ENCODE measurements at regions not wholly inside any gene's neighbourhood (a gene's known extent, or its start where the extent isn't known, plus 50 kb on each side); places are given as distances from the start of the nearest gene placed in this dataset.

GRCh38 chr5:156251076-156251475 is 75.9 kb upstream of the SGCD start:
- Mint-ChIP-seq H3K4me1 (no peaks in the 10 kb centered on the region), H3K27me3 (no peaks in the 10 kb centered on the region), H3K4me3 (no peak overlapping the region), H3K27ac (no peak overlapping the region), H3K9me3 (no peaks in the 10 kb centered on the region), H3K36me3 (ENCODE audit: low read depth) (no peaks in the 10 kb centered on the region)
- no peak for DNase-seq
- ChIA-PET CTCF (no interaction called here), POLR2A (no interaction called here)

GRCh38 chr5:156253130-156253529 is 73.8 kb upstream of the SGCD start:
- Mint-ChIP-seq H3K36me3 (ENCODE audit: low read depth) (no peaks in the 10 kb centered on the region), H3K9me3 (no peaks in the 10 kb centered on the region), H3K4me3 (no peak overlapping the region), H3K4me1 (no peaks in the 10 kb centered on the region), H3K27ac (no peak overlapping the region), H3K27me3 (no peaks in the 10 kb centered on the region)
- no peak for DNase-seq
- CTCF ChIA-PET = no interaction called here
- POLR2A ChIA-PET = no interaction called here

GRCh38 chr5:156254196-156254595 is 72.8 kb upstream of the SGCD start:
- no peaks in the 10 kb centered on the region for H3K4me1 Mint-ChIP-seq
- no peak overlapping the region for H3K4me3 Mint-ChIP-seq
- no peak for DNase-seq
- no peaks in the 10 kb centered on the region for H3K36me3 Mint-ChIP-seq (ENCODE audit: low read depth)
- no peaks in the 10 kb centered on the region for H3K27me3 Mint-ChIP-seq
- H3K27ac Mint-ChIP-seq = no peak overlapping the region
- POLR2A ChIA-PET = no interaction called here
- H3K9me3 Mint-ChIP-seq = no peaks in the 10 kb centered on the region
- CTCF ChIA-PET = no interaction called here

GRCh38 chr5:156256642-156257041 is 70.3 kb upstream of the SGCD start:
- H3K27me3 Mint-ChIP-seq = no peaks in the 10 kb centered on the region
- no peaks in the 10 kb centered on the region for H3K36me3 Mint-ChIP-seq (ENCODE audit: low read depth)
- POLR2A ChIA-PET = no interaction called here
- H3K9me3 Mint-ChIP-seq = no peaks in the 10 kb centered on the region
- DNase-seq = no peak
- H3K4me3 Mint-ChIP-seq = no peak overlapping the region
- CTCF ChIA-PET = no interaction called here
- no peak overlapping the region for H3K27ac Mint-ChIP-seq
- no peaks in the 10 kb centered on the region for H3K4me1 Mint-ChIP-seq

- no peaks in the 10 kb centered on the region for H3K27me3 Mint-ChIP-seq
- H3K27ac Mint-ChIP-seq = no peak overlapping the region
- ChIA-PET CTCF (no interaction called here), POLR2A (no interaction called here)
- H3K9me3 Mint-ChIP-seq = no peaks in the 10 kb centered on the region
- H3K36me3 Mint-ChIP-seq (ENCODE audit: low read depth) = no peaks in the 10 kb centered on the region
- H3K4me1 Mint-ChIP-seq = no peaks in the 10 kb centered on the region
- DNase-seq = no peak
- H3K4me3 Mint-ChIP-seq = no peak overlapping the region
Observed at GRCh38 chr5:156258934-156259333, 68.0 kb upstream of the SGCD start.

- DNase-seq = no peak
- Mint-ChIP-seq H3K36me3 (ENCODE audit: low read depth) (no peaks in the 10 kb centered on the region), H3K27me3 (no peaks in the 10 kb centered on the region), H3K4me1 (no peaks in the 10 kb centered on the region), H3K27ac (no peak overlapping the region), H3K4me3 (no peak overlapping the region), H3K9me3 (no peaks in the 10 kb centered on the region)
- CTCF ChIA-PET = no interaction called here
- POLR2A ChIA-PET = no interaction called here
Observed at GRCh38 chr5:156259618-156260017, 67.3 kb upstream of the SGCD start.

GRCh38 chr5:156261275-156261939 is 65.6 kb upstream of the SGCD start:
- H3K27ac Mint-ChIP-seq = no peak overlapping the region
- no peak for DNase-seq
- H3K4me1 Mint-ChIP-seq = no peaks in the 10 kb centered on the region
- H3K36me3 Mint-ChIP-seq (ENCODE audit: low read depth) = no peaks in the 10 kb centered on the region
- ChIA-PET CTCF (no interaction called here), POLR2A (no interaction called here)
- no peak overlapping the region for H3K4me3 Mint-ChIP-seq
- no peaks in the 10 kb centered on the region for H3K27me3 Mint-ChIP-seq
- no peaks in the 10 kb centered on the region for H3K9me3 Mint-ChIP-seq

- no peaks in the 10 kb centered on the region for H3K4me1 Mint-ChIP-seq
- H3K27me3 Mint-ChIP-seq = no peaks in the 10 kb centered on the region
- no peaks in the 10 kb centered on the region for H3K36me3 Mint-ChIP-seq (ENCODE audit: low read depth)
- CTCF ChIA-PET = no interaction called here
- POLR2A ChIA-PET = no interaction called here
- no peak overlapping the region for H3K4me3 Mint-ChIP-seq
- H3K27ac Mint-ChIP-seq = no peak overlapping the region
- peaks cover 3% of the 10 kb centered on the region for H3K9me3 Mint-ChIP-seq
- DNase-seq = no peak
Observed at GRCh38 chr5:156271569-156271968, 55.4 kb upstream of the SGCD start.

GRCh38 chr5:156272139-156272538 is 54.8 kb upstream of the SGCD start:
- POLR2A ChIA-PET = no interaction called here
- peaks cover 3% of the 10 kb centered on the region for H3K9me3 Mint-ChIP-seq
- no peak overlapping the region for H3K27ac Mint-ChIP-seq
- H3K27me3 Mint-ChIP-seq = no peaks in the 10 kb centered on the region
- no peaks in the 10 kb centered on the region for H3K4me1 Mint-ChIP-seq
- no peak overlapping the region for H3K4me3 Mint-ChIP-seq
- no peaks in the 10 kb centered on the region for H3K36me3 Mint-ChIP-seq (ENCODE audit: low read depth)
- CTCF ChIA-PET = no interaction called here
- no peak for DNase-seq

- Mint-ChIP-seq H3K27me3 (no peaks in the 10 kb centered on the region), H3K27ac (no peak overlapping the region), H3K4me3 (no peak overlapping the region), H3K36me3 (ENCODE audit: low read depth) (no peaks in the 10 kb centered on the region), H3K4me1 (no peaks in the 10 kb centered on the region), H3K9me3 (peaks cover 3% of the 10 kb centered on the region)
- no peak for DNase-seq
- POLR2A ChIA-PET = no interaction called here
- CTCF ChIA-PET = no interaction called here
Observed at GRCh38 chr5:156273325-156273724, 53.6 kb upstream of the SGCD start.

- ChIA-PET POLR2A (no interaction called here), CTCF (no interaction called here)
- no peak overlapping the region for H3K27ac Mint-ChIP-seq
- no peak overlapping the region for H3K4me3 Mint-ChIP-seq
- no peaks in the 10 kb centered on the region for H3K9me3 Mint-ChIP-seq
- H3K4me1 Mint-ChIP-seq = no peaks in the 10 kb centered on the region
- DNase-seq = no peak
- no peaks in the 10 kb centered on the region for H3K27me3 Mint-ChIP-seq
- H3K36me3 Mint-ChIP-seq (ENCODE audit: low read depth) = no peaks in the 10 kb centered on the region
Observed at GRCh38 chr5:156274453-156274852, 52.5 kb upstream of the SGCD start.
